OCI-LY1 (cell line): ENCODE measurements at regions not wholly inside any gene's neighbourhood (a gene's known extent, or its start where the extent isn't known, plus 50 kb on each side); places are given as distances from the start of the nearest gene placed in this dataset.

Experiments used
- CTCF ChIP-seq: fragments of 200-600 bp; sonication (generic), shearing (Covaris generic); IDR thresholded peaks from 2 replicates; pipeline ENCODE4 v1.5.1; 2017; ENCODE audit warnings: mild to moderate bottlenecking, antibody characterized with exemption, low read length, moderate library complexity, mixed read lengths
- EZH2 ChIP-seq: fragments of 200-600 bp; sonication (generic), shearing (Covaris generic); IDR thresholded peaks from 2 replicates; pipeline ENCODE4 v1.8.0; 2017; ENCODE audit warnings: borderline replicate concordance, mixed run types, mild to moderate bottlenecking, antibody characterized with exemption, low read length, moderate library complexity, mixed read lengths

GRCh38 chr5:67673618-67674017 lies 477.0 kb upstream of the CD180 start:
- TF ChIP-seq CTCF (no peak), EZH2 (no peak)
